ENCODE measurements at regions not wholly inside any gene's neighbourhood (a gene's known extent, or its start where the extent isn't known, plus 50 kb on each side); places are given as distances from the start of the nearest gene placed in this dataset.

DNA sequence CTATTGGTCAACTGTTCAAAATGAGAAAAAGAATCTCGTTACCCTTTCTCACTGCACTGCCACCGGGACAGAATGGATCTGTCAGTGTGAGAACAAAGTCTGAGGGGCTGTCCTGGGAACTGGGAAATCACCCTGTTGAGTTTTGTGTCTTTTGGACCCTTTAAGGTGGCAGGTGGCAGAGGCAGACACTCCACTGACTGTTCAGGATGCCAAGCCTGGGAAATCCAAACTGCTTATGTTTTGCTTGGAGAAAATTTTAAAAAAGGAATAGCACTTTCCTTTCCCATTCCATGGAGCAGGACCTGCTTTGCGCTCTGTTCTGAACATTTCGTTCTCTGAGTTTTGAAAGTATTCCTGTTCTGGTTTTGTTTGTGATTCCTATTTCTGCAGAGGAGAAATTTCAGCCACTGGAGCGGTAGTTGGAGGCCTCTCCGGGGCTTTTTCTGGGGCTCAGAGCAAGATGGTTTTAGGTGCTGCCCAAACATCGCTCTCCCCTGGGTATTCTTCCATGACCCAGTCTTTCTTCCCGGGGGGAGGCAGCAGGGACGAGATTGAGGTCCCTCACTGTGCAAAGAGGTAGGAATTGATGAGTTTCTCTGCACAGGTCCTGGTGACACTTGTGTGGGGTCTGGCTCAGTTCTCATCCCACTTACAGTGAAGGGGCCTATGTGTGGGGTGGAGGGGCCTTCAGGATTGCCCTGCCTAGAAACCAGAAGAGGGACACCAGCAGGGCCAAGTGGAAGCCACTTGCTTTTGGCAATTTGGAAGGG lies 138.5 kb upstream of the SYT13 start:
- TF ChIP-seq, protein P1, sequence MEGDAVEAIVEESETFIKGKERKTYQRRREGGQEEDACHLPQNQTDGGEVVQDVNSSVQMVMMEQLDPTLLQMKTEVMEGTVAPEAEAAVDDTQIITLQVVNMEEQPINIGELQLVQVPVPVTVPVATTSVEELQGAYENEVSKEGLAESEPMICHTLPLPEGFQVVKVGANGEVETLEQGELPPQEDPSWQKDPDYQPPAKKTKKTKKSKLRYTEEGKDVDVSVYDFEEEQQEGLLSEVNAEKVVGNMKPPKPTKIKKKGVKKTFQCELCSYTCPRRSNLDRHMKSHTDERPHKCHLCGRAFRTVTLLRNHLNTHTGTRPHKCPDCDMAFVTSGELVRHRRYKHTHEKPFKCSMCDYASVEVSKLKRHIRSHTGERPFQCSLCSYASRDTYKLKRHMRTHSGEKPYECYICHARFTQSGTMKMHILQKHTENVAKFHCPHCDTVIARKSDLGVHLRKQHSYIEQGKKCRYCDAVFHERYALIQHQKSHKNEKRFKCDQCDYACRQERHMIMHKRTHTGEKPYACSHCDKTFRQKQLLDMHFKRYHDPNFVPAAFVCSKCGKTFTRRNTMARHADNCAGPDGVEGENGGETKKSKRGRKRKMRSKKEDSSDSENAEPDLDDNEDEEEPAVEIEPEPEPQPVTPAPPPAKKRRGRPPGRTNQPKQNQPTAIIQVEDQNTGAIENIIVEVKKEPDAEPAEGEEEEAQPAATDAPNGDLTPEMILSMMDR (IDR thresholded peaks at IDR 0.05; ENCODE audit: insufficient read depth, low read length) = no peak
- no peak for TF ChIP-seq POLR2AphosphoS5 (IDR thresholded peaks at IDR 0.05; ENCODE audit: low read depth)
- TF ChIP-seq, protein P2, sequence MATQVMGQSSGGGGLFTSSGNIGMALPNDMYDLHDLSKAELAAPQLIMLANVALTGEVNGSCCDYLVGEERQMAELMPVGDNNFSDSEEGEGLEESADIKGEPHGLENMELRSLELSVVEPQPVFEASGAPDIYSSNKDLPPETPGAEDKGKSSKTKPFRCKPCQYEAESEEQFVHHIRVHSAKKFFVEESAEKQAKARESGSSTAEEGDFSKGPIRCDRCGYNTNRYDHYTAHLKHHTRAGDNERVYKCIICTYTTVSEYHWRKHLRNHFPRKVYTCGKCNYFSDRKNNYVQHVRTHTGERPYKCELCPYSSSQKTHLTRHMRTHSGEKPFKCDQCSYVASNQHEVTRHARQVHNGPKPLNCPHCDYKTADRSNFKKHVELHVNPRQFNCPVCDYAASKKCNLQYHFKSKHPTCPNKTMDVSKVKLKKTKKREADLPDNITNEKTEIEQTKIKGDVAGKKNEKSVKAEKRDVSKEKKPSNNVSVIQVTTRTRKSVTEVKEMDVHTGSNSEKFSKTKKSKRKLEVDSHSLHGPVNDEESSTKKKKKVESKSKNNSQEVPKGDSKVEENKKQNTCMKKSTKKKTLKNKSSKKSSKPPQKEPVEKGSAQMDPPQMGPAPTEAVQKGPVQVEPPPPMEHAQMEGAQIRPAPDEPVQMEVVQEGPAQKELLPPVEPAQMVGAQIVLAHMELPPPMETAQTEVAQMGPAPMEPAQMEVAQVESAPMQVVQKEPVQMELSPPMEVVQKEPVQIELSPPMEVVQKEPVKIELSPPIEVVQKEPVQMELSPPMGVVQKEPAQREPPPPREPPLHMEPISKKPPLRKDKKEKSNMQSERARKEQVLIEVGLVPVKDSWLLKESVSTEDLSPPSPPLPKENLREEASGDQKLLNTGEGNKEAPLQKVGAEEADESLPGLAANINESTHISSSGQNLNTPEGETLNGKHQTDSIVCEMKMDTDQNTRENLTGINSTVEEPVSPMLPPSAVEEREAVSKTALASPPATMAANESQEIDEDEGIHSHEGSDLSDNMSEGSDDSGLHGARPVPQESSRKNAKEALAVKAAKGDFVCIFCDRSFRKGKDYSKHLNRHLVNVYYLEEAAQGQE (IDR thresholded peaks at IDR 0.05; ENCODE audit: insufficient replicate concordance, low read depth) = no peak

Data from HL-60 (cell line).